ENCODE measurements at regions not wholly inside any gene's neighbourhood (a gene's known extent, or its start where the extent isn't known, plus 50 kb on each side); places are given as distances from the start of the nearest gene placed in this dataset.

DNA sequence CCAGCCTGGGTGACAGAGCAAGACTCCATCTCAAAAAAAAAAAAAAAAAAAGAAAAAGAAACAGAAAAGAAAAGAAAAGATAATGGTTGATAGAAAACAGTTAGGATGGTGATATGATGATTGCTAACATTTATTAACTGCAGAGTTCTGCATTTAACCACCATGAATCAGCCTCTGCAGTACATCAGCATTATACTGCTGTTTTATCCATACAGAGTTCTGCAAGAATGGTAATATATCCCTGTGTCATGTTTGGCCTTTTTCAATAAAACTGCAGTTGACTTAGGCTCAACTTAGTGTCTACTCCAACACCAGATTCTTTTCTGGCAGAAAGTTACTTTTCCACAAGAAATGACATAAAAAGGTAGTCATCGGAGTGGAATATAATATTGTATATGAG lies 62.6 kb downstream of the DUSP6 start:
- Histone ChIP-seq H3K4me1 (ENCODE audit: control extremely low read depth in 1 of 4, control insufficient read depth in 4 of 4, insufficient read depth in 4 of 4, low read length in 3 of 4) (peaks cover 0 to 3% (median 0%) of the 10 kb centered on the region in 4 experiments), H3K36me3 (ENCODE audit: control insufficient read depth in 4 of 4, insufficient read depth in 4 of 4, low read length in 3 of 4) (no peaks in the 10 kb centered on the region), H3K27me3 (replicated peaks in 2 of 5; ENCODE audit: control insufficient read depth in 4 of 5, insufficient read depth in 5 of 5, low read length in 4 of 5) (no peaks in the 10 kb centered on the region), H3K4me3 (ENCODE audit: control insufficient read depth in 1 of 7, extremely low read depth in 1 of 7, insufficient read depth in 4 of 7, low read depth in 2 of 7, low read length in 6 of 7) (no peak overlapping the region), H3K9me3 (ENCODE audit: control extremely low read depth in 1 of 5, control insufficient read depth in 4 of 5, insufficient read depth in 2 of 5, low read depth in 1 of 5, low read length in 4 of 5) (no peaks in the 10 kb centered on the region), H3K27ac (ENCODE audit: insufficient read depth in 1 of 2, low read depth in 1 of 2, low read length in 2 of 2, poor library complexity in 1 of 2, severe bottlenecking in 2 of 2) (no peak overlapping the region)
- no peak for DNase-seq
- no CpG with 5 or more reads among the region's 1 CpG for WGBS (ENCODE audit: insufficient coverage)
- ChIA-PET CTCF (interaction anchor here (0.6 to 1.4 kb wide), 2 partner anchors 11 to 13 kb away, joined by 3 to 4 read pairs; no protein-coding TSS in a partner anchor), POLR2A (no interaction called here)

- H3K27ac ChIP-seq (ENCODE audit: insufficient read depth in 1 of 2, low read depth in 1 of 2, low read length in 2 of 2, poor library complexity in 1 of 2, severe bottlenecking in 2 of 2): no peak overlapping the region
- no peaks in the 10 kb centered on the region for H3K27me3 ChIP-seq (replicated peaks in 2 of 5; ENCODE audit: control insufficient read depth in 4 of 5, insufficient read depth in 5 of 5, low read length in 4 of 5)
- no peak for DNase-seq
- no peaks in the 10 kb centered on the region for H3K9me3 ChIP-seq (ENCODE audit: control extremely low read depth in 1 of 5, control insufficient read depth in 4 of 5, insufficient read depth in 2 of 5, low read depth in 1 of 5, low read length in 4 of 5)
- no peak overlapping the region for H3K4me3 ChIP-seq (ENCODE audit: control insufficient read depth in 1 of 7, extremely low read depth in 1 of 7, insufficient read depth in 4 of 7, low read depth in 2 of 7, low read length in 6 of 7)
- H3K4me1 ChIP-seq (ENCODE audit: control extremely low read depth in 1 of 4, control insufficient read depth in 4 of 4, insufficient read depth in 4 of 4, low read length in 3 of 4): peaks cover 0 to 3% (median 0%) of the 10 kb centered on the region in 4 experiments
- ChIA-PET POLR2A (interaction anchor here (0.6 kb wide), 1 partner anchor 227 kb away, joined by 3 read pairs; no protein-coding TSS in a partner anchor), CTCF (interaction anchor here (1.4 kb wide), 1 partner anchor 12 kb away, joined by 4 read pairs; no protein-coding TSS in a partner anchor)
- no peaks in the 10 kb centered on the region for H3K36me3 ChIP-seq (ENCODE audit: control insufficient read depth in 4 of 4, insufficient read depth in 4 of 4, low read length in 3 of 4)
Measured at GRCh38 chr12:89288959-89289358, 63.3 kb downstream of the DUSP6 start.

- H3K9me3 ChIP-seq (ENCODE audit: control extremely low read depth in 1 of 5, control insufficient read depth in 4 of 5, insufficient read depth in 2 of 5, low read depth in 1 of 5, low read length in 4 of 5): no peaks in the 10 kb centered on the region
- no peak overlapping the region for H3K27ac ChIP-seq (ENCODE audit: insufficient read depth in 1 of 2, low read depth in 1 of 2, low read length in 2 of 2, poor library complexity in 1 of 2, severe bottlenecking in 2 of 2)
- peaks cover 5 to 12% (median 11%) of the 10 kb centered on the region in 4 experiments for H3K4me1 ChIP-seq (ENCODE audit: control extremely low read depth in 1 of 4, control insufficient read depth in 4 of 4, insufficient read depth in 4 of 4, low read length in 3 of 4)
- H3K27me3 ChIP-seq (replicated peaks in 2 of 5; ENCODE audit: control insufficient read depth in 4 of 5, insufficient read depth in 5 of 5, low read length in 4 of 5): no peaks in the 10 kb centered on the region
- no peaks in the 10 kb centered on the region for H3K36me3 ChIP-seq (ENCODE audit: control insufficient read depth in 4 of 4, insufficient read depth in 4 of 4, low read length in 3 of 4)
- ChIA-PET POLR2A (no interaction called here), CTCF (interaction anchor here (0.7 to 1.4 kb wide), 2 partner anchors 101 to 181 kb away, joined by 3 read pairs; no protein-coding TSS in a partner anchor)
- H3K4me3 ChIP-seq (ENCODE audit: control insufficient read depth in 1 of 7, extremely low read depth in 1 of 7, insufficient read depth in 4 of 7, low read depth in 2 of 7, low read length in 6 of 7): no peak overlapping the region
- WGBS (ENCODE audit: insufficient coverage): no CpG with 5 or more reads among the region's 3 CpGs
- no peak for DNase-seq
Measured at GRCh38 chr12:89286501-89286900, 65.8 kb downstream of the DUSP6 start.

- peak overlapping the region in 1 of 7 experiments; percentile 42 for H3K4me3 ChIP-seq (ENCODE audit: control insufficient read depth in 1 of 7, extremely low read depth in 1 of 7, insufficient read depth in 4 of 7, low read depth in 2 of 7, low read length in 6 of 7)
- peaks cover 21 to 28% (median 26%) of the 10 kb centered on the region in 4 experiments for H3K4me1 ChIP-seq (ENCODE audit: control extremely low read depth in 1 of 4, control insufficient read depth in 4 of 4, insufficient read depth in 4 of 4, low read length in 3 of 4)
- no peaks in the 10 kb centered on the region for H3K9me3 ChIP-seq (ENCODE audit: control extremely low read depth in 1 of 5, control insufficient read depth in 4 of 5, insufficient read depth in 2 of 5, low read depth in 1 of 5, low read length in 4 of 5)
- ChIA-PET CTCF (interaction anchor here (1.4 kb wide), 1 partner anchor 65 kb away, joined by 9 read pairs; no protein-coding TSS in a partner anchor), POLR2A (no interaction called here)
- peak overlapping the region in 1 of 2 experiments; percentile 45 for H3K27ac ChIP-seq (ENCODE audit: insufficient read depth in 1 of 2, low read depth in 1 of 2, low read length in 2 of 2, poor library complexity in 1 of 2, severe bottlenecking in 2 of 2)
- H3K27me3 ChIP-seq (replicated peaks in 2 of 5; ENCODE audit: control insufficient read depth in 4 of 5, insufficient read depth in 5 of 5, low read length in 4 of 5): no peaks in the 10 kb centered on the region
- DNase-seq: no peak
- WGBS (ENCODE audit: insufficient coverage): 100% methylated on average over 4 of the region's 4 CpGs
- no peaks in the 10 kb centered on the region for H3K36me3 ChIP-seq (ENCODE audit: control insufficient read depth in 4 of 4, insufficient read depth in 4 of 4, low read length in 3 of 4)
Measured at GRCh38 chr12:89281539-89281867, 70.8 kb downstream of the DUSP6 start.

GRCh38 chr12:89280833-89281538 lies 71.3 kb downstream of the DUSP6 start:
- DNase-seq: peak in 2 of 3 donors; percentile 47 to 85
- POLR2A ChIA-PET: no interaction called here
- CTCF ChIA-PET: interaction anchor here (0.7 to 1.4 kb wide), 2 partner anchors 11 to 66 kb away, joined by 3 to 9 read pairs; no protein-coding TSS in a partner anchor
- Histone ChIP-seq H3K9me3 (ENCODE audit: control extremely low read depth in 1 of 5, control insufficient read depth in 4 of 5, insufficient read depth in 2 of 5, low read depth in 1 of 5, low read length in 4 of 5) (no peaks in the 10 kb centered on the region), H3K4me1 (ENCODE audit: control extremely low read depth in 1 of 4, control insufficient read depth in 4 of 4, insufficient read depth in 4 of 4, low read length in 3 of 4) (peaks cover 21 to 28% (median 26%) of the 10 kb centered on the region in 4 experiments), H3K27ac (ENCODE audit: insufficient read depth in 1 of 2, low read depth in 1 of 2, low read length in 2 of 2, poor library complexity in 1 of 2, severe bottlenecking in 2 of 2) (peak overlapping the region in 1 of 2 experiments; percentile 45), H3K27me3 (replicated peaks in 2 of 5; ENCODE audit: control insufficient read depth in 4 of 5, insufficient read depth in 5 of 5, low read length in 4 of 5) (no peaks in the 10 kb centered on the region), H3K4me3 (ENCODE audit: control insufficient read depth in 1 of 7, extremely low read depth in 1 of 7, insufficient read depth in 4 of 7, low read depth in 2 of 7, low read length in 6 of 7) (peak overlapping the region in 3 of 7 experiments; percentile 29 to 42 (median 32)), H3K36me3 (ENCODE audit: control insufficient read depth in 4 of 4, insufficient read depth in 4 of 4, low read length in 3 of 4) (no peaks in the 10 kb centered on the region)
- 72% methylated on average over 4 of the region's 5 CpGs for WGBS (ENCODE audit: insufficient coverage)

GRCh38 chr12:89279499-89279898 lies 72.8 kb downstream of the DUSP6 start:
- H3K36me3 ChIP-seq (ENCODE audit: control insufficient read depth in 4 of 4, insufficient read depth in 4 of 4, low read length in 3 of 4): no peaks in the 10 kb centered on the region
- 96% methylated on average over 3 of the region's 4 CpGs for WGBS (ENCODE audit: insufficient coverage)
- peaks cover 21 to 28% (median 26%) of the 10 kb centered on the region in 4 experiments for H3K4me1 ChIP-seq (ENCODE audit: control extremely low read depth in 1 of 4, control insufficient read depth in 4 of 4, insufficient read depth in 4 of 4, low read length in 3 of 4)
- POLR2A ChIA-PET: no interaction called here
- no peak for DNase-seq
- H3K27me3 ChIP-seq (replicated peaks in 2 of 5; ENCODE audit: control insufficient read depth in 4 of 5, insufficient read depth in 5 of 5, low read length in 4 of 5): no peaks in the 10 kb centered on the region
- H3K9me3 ChIP-seq (ENCODE audit: control extremely low read depth in 1 of 5, control insufficient read depth in 4 of 5, insufficient read depth in 2 of 5, low read depth in 1 of 5, low read length in 4 of 5): no peaks in the 10 kb centered on the region
- no peak overlapping the region for H3K4me3 ChIP-seq (ENCODE audit: control insufficient read depth in 1 of 7, extremely low read depth in 1 of 7, insufficient read depth in 4 of 7, low read depth in 2 of 7, low read length in 6 of 7)
- H3K27ac ChIP-seq (ENCODE audit: insufficient read depth in 1 of 2, low read depth in 1 of 2, low read length in 2 of 2, poor library complexity in 1 of 2, severe bottlenecking in 2 of 2): no peak overlapping the region
- CTCF ChIA-PET: no interaction called here

GRCh38 chr12:89278862-89279261 lies 73.4 kb downstream of the DUSP6 start:
- no peaks in the 10 kb centered on the region for H3K27me3 ChIP-seq (replicated peaks in 2 of 5; ENCODE audit: control insufficient read depth in 4 of 5, insufficient read depth in 5 of 5, low read length in 4 of 5)
- H3K36me3 ChIP-seq (ENCODE audit: control insufficient read depth in 4 of 4, insufficient read depth in 4 of 4, low read length in 3 of 4): no peaks in the 10 kb centered on the region
- peaks cover 21 to 28% (median 26%) of the 10 kb centered on the region in 4 experiments for H3K4me1 ChIP-seq (ENCODE audit: control extremely low read depth in 1 of 4, control insufficient read depth in 4 of 4, insufficient read depth in 4 of 4, low read length in 3 of 4)
- CTCF ChIA-PET: interaction anchor here (0.9 kb wide), 1 partner anchor 9 kb away, joined by 3 read pairs; no protein-coding TSS in a partner anchor
- H3K27ac ChIP-seq (ENCODE audit: insufficient read depth in 1 of 2, low read depth in 1 of 2, low read length in 2 of 2, poor library complexity in 1 of 2, severe bottlenecking in 2 of 2): no peak overlapping the region
- WGBS (ENCODE audit: insufficient coverage): 94% methylated on average over 3 of the region's 6 CpGs
- no peak for DNase-seq
- no peaks in the 10 kb centered on the region for H3K9me3 ChIP-seq (ENCODE audit: control extremely low read depth in 1 of 5, control insufficient read depth in 4 of 5, insufficient read depth in 2 of 5, low read depth in 1 of 5, low read length in 4 of 5)
- no peak overlapping the region for H3K4me3 ChIP-seq (ENCODE audit: control insufficient read depth in 1 of 7, extremely low read depth in 1 of 7, insufficient read depth in 4 of 7, low read depth in 2 of 7, low read length in 6 of 7)
- POLR2A ChIA-PET: no interaction called here
